ENCODE measurements at regions not wholly inside any gene's neighbourhood (a gene's known extent, or its start where the extent isn't known, plus 50 kb on each side); places are given as distances from the start of the nearest gene placed in this dataset.

- Histone ChIP-seq H3K79me2 (ENCODE audit: control insufficient read depth, insufficient read depth, low read length) (no peaks in the 10 kb centered on the region), H3K27me3 (replicated peaks in 1 of 4; ENCODE audit: control extremely low read depth in 1 of 4, control insufficient read depth in 3 of 4, insufficient read depth in 4 of 4, low read length in 3 of 4) (no peaks in the 10 kb centered on the region), H3K27ac (ENCODE audit: low read length in 2 of 2) (no peak overlapping the region), H3K4me1 (ENCODE audit: control insufficient read depth in 2 of 2, insufficient read depth in 2 of 2, low read length in 2 of 2) (peaks cover 6 to 11% of the 10 kb centered on the region in 2 donors), H4K20me1 (ENCODE audit: control insufficient read depth, insufficient read depth, low read length, poor library complexity, severe bottlenecking) (no peaks in the 10 kb centered on the region), H2AFZ (ENCODE audit: insufficient read depth, low read depth, low read length, poor library complexity, severe bottlenecking) (no peak overlapping the region), H3K9me3 (ENCODE audit: control extremely low read depth in 1 of 3, control insufficient read depth in 2 of 3, insufficient read depth in 1 of 3, low read length in 2 of 3) (no peaks in the 10 kb centered on the region), H3K9ac (ENCODE audit: low read length) (no peak overlapping the region), H3K4me2 (replicated peaks; ENCODE audit: low read depth, low read length, poor library complexity, severe bottlenecking) (no peak overlapping the region), H3K4me3 (ENCODE audit: control extremely low read depth in 1 of 5, extremely low read depth in 1 of 5, insufficient read depth in 1 of 5, low read depth in 2 of 5, low read length in 4 of 5) (no peak overlapping the region), H3K36me3 (replicated peaks in 1 of 2; ENCODE audit: control extremely low read depth in 1 of 2, control insufficient read depth in 1 of 2, extremely low read depth in 1 of 2, insufficient read depth in 2 of 2, low read length in 1 of 2) (no peaks in the 10 kb centered on the region)
- Mint-ChIP-seq H3K27ac (no peak overlapping the region), H3K27me3 (no peaks in the 10 kb centered on the region), H3K4me3 (no peak overlapping the region), H3K4me1 (peaks cover 10% of the 10 kb centered on the region), H3K9me3 (ENCODE audit: insufficient read depth) (no peaks in the 10 kb centered on the region)
- WGBS (ENCODE audit: insufficient coverage) = no CpG with 5 or more reads among the region's 8 CpGs
- no peak for TF ChIP-seq EZH2 (IDR thresholded peaks at IDR 0.05; ENCODE audit: borderline replicate concordance, insufficient read depth, low read depth, low read length, poor library complexity, severe bottlenecking)
- no peak for TF ChIP-seq CTCF (IDR thresholded peaks at IDR 0.05)
- no peak for DNase-seq
- POLR2A ChIA-PET = no interaction called here
- no peak for ATAC-seq (ENCODE audit: low read depth)
- CTCF ChIA-PET = no interaction called here
- intact Hi-C loops (cut with micrococcal nuclease) = loop anchor here (5.0 kb wide), 1 partner anchor 339 kb away; no protein-coding TSS in a partner anchor
Observed at GRCh38 chrX:9311421-9312160, 153.3 kb upstream of the TBL1X start.

Data from B cell (primary cell).